IPS-20b (cell line): ENCODE measurements at regions not wholly inside any gene's neighbourhood (a gene's known extent, or its start where the extent isn't known, plus 50 kb on each side); places are given as distances from the start of the nearest gene placed in this dataset.

Source experiments
- H3K27ac ChIP-seq: one replicate; pipeline ENCODE4 v1.5.1; 2013; ENCODE audit warnings: low read length
- H3K27me3 ChIP-seq: 2 replicates; pipeline ENCODE4 v1.6.1; 2013; ENCODE audit warnings: mild to moderate bottlenecking, low read length, inconsistent platforms; ENCODE audit not compliant: insufficient read depth
- H3K36me3 ChIP-seq: 2 replicates; pipeline ENCODE4 v1.6.1; 2013; ENCODE audit warnings: low read depth, mild to moderate bottlenecking, inconsistent platforms, low read length, moderate library complexity; ENCODE audit not compliant: insufficient read depth
- H3K4me1 ChIP-seq: 2 replicates; pipeline ENCODE4 v1.6.1; 2013; ENCODE audit warnings: mild to moderate bottlenecking, control low read depth, inconsistent platforms, low read length, moderate library complexity; ENCODE audit not compliant: insufficient read depth
- H3K4me3 ChIP-seq: 2 replicates; pipeline ENCODE4 v1.5.1; 2013; ENCODE audit warnings: mild to moderate bottlenecking, low read length, inconsistent platforms
- H3K9ac ChIP-seq: 2 replicates; pipeline ENCODE4 v1.6.1; 2013; ENCODE audit warnings: low read depth, mild to moderate bottlenecking, inconsistent platforms, low read length, moderate library complexity
- H3K9me3 ChIP-seq: 2 replicates; pipeline ENCODE4 v1.6.1; 2013; ENCODE audit warnings: mild to moderate bottlenecking, low read depth, low read length, inconsistent platforms; ENCODE audit not compliant: insufficient read depth

DNA sequence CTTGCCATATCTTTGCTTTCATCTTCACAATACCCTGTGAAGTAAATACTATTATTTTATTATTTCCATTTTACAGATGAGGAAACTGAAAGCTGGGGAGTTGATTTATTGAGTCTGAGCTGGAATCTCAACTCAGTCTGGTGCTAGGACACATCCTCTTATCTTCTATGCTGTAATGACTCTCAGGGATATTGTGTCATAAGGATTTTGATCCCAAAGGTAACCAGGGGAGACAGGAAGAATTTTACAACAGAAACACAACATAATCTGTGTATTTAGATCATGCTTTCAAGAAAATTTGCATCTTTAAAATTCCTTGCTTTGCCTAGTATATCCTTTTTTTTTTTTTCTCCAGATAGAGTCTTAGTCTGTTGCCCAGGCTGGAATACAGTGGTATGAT lies 123.3 kb upstream of the BTG1 start:
- Histone ChIP-seq H3K9me3 (no peaks in the 10 kb centered on the region), H3K9ac (no peak overlapping the region), H3K4me3 (no peak overlapping the region), H3K4me1 (peaks cover 4% of the 10 kb centered on the region; the same call in 1 of the 2 replicates), H3K27ac (no peak overlapping the region), H3K27me3 (no peaks in the 10 kb centered on the region), H3K36me3 (no peaks in the 10 kb centered on the region)

DNA sequence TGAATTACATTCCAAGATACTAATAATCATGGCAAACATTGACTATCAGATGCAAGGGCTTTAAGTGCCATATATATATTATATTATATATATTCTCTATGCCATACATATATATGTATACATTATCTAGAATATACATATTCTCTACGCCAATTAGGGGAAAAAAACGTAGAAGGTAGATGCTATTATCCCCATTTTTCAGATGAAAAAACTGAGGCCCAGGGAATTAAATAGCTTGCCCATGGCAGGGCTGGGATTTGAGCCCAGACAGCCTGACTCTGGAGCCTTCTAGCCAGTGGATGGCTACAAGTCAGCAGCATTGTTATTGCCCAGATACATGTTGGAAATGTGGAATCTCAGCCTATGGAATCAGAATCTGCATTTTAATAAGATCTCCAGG lies 116.0 kb upstream of the BTG1 start:
- H3K9me3 ChIP-seq, result no peaks in the 10 kb centered on the region
- no peak overlapping the region for H3K4me3 ChIP-seq
- no peak overlapping the region for H3K9ac ChIP-seq
- no peak overlapping the region for H3K27ac ChIP-seq
- no peaks in the 10 kb centered on the region for H3K27me3 ChIP-seq
- H3K4me1 ChIP-seq, result peaks cover 1% of the 10 kb centered on the region; the same call in 1 of the 2 replicates
- H3K36me3 ChIP-seq, result no peaks in the 10 kb centered on the region

DNA sequence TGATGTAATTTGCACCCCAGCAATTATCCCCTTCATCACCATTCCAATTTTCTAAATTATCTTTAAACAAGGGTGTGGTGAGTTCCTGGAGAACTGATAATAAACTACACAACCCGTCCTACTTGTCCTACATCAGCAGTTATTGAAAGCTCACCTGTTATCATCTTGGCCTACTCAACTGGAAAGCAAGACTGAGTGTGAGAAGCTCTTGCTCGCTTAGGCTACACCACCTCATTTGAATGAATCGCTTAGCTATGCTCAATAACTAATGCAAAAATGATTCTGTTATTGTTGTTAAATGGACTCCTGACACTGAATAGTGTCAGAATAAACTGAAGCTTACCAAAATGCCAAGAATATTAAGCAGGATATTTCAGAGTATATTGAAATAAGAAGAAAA lies 115.4 kb upstream of the BTG1 start:
- Histone ChIP-seq H3K9me3 (no peaks in the 10 kb centered on the region), H3K27me3 (no peaks in the 10 kb centered on the region), H3K4me1 (peaks cover 4% of the 10 kb centered on the region; the same call in 1 of the 2 replicates), H3K27ac (no peak overlapping the region), H3K9ac (no peak overlapping the region), H3K4me3 (no peak overlapping the region), H3K36me3 (no peaks in the 10 kb centered on the region)

DNA sequence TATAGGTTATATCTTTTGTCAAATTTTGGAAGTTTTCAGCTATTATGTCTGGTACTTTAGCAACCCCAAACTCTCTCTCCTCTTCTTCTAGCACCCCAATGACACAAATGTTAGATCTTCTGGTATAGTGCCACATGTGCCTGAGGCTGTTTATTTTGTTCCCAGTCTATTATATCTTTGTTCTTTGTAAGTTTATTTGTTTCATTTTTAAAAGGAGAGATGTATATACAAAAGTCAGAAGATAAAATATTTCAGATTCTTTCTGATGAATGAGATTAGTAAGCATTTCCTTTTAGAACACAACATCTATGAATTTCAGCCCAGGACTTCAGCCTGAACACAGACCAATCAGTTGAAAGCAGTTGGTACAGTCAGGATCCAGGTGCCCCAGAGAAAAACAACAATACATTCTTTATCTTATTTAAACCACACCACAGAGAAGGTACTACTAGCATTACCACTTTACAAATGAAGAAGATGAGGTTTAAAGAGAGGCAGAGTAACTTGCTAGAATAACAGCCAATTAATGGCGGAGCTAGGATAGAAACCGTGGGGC lies 114.1 kb upstream of the BTG1 start:
- no peaks in the 10 kb centered on the region for H3K27me3 ChIP-seq
- H3K9ac ChIP-seq, result no peak overlapping the region
- no peak overlapping the region for H3K4me3 ChIP-seq
- H3K36me3 ChIP-seq, result no peaks in the 10 kb centered on the region
- H3K9me3 ChIP-seq, result no peaks in the 10 kb centered on the region
- H3K4me1 ChIP-seq, result peaks cover 4% of the 10 kb centered on the region; the same call in 1 of the 2 replicates
- no peak overlapping the region for H3K27ac ChIP-seq

DNA sequence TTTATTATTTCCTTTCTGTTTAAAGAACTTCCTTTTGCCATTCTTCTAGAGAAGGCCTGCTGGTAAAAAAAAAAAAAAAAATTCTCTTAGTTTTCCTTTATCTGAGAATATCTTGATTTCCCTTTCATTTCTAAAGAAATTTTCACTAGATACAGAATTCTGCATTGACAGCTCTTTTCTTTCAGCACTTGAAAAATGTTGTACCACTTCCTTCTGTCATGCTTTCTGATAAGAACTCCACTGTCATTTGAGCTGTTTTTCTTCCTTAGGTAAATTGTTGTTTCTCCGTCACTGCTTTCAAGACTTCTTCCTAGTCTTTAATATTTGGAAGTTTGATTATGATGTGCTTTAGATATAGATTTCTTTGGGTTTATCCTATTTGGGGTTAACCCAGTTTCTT lies 113.6 kb upstream of the BTG1 start:
- Histone ChIP-seq H3K4me1 (peaks cover 4% of the 10 kb centered on the region; the same call in 1 of the 2 replicates), H3K4me3 (no peak overlapping the region), H3K9me3 (no peaks in the 10 kb centered on the region), H3K36me3 (no peaks in the 10 kb centered on the region), H3K27me3 (no peaks in the 10 kb centered on the region), H3K27ac (no peak overlapping the region), H3K9ac (no peak overlapping the region)

DNA sequence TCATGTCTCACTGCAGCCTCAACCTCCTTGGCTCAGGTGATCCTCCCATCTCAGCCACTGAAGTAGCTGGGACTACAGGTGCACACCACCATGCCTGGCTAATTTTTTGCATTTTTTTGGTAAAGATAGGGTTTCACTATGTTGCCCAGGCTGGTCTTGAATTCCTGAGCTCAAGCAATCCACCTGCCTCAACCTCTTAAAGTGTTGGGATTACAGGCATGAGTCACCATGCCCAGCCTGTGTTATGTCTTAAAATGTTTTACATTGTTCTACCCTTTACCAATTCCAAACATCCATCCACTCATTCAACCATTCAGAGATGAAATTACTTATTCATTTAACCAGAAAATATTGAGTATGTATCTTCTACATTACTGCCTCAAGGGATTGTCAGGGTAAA lies 111.6 kb upstream of the BTG1 start:
- H3K4me3 ChIP-seq, result no peak overlapping the region
- no peaks in the 10 kb centered on the region for H3K27me3 ChIP-seq
- H3K27ac ChIP-seq, result no peak overlapping the region
- no peaks in the 10 kb centered on the region for H3K36me3 ChIP-seq
- no peaks in the 10 kb centered on the region for H3K9me3 ChIP-seq
- no peak overlapping the region for H3K9ac ChIP-seq
- H3K4me1 ChIP-seq, result peaks cover 4% of the 10 kb centered on the region; the same call in 1 of the 2 replicates

DNA sequence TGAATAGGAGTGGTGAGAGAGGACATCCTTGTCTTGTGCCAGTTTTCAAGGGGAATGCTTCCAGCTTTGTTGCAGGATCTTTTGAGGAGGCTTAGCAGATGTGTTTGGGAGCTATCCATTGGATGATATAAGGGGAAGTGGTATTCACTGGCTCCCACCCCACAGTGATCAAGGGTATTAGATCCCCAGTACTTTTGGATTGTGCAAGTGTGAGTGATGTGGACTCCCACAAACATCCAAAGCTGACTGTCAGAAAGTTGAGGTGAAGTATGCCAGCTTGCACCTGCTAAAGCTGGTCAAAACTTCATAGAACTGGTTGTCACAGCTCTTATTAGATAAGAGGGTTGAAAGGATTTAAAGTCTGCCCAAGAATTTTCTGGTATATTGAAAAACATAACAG lies 110.1 kb upstream of the BTG1 start:
- no peak overlapping the region for H3K27ac ChIP-seq
- H3K4me3 ChIP-seq, result no peak overlapping the region
- no peaks in the 10 kb centered on the region for H3K36me3 ChIP-seq
- no peaks in the 10 kb centered on the region for H3K27me3 ChIP-seq
- no peaks in the 10 kb centered on the region for H3K9me3 ChIP-seq
- no peak overlapping the region for H3K9ac ChIP-seq
- H3K4me1 ChIP-seq, result peaks cover 4% of the 10 kb centered on the region; the same call in 1 of the 2 replicates

DNA sequence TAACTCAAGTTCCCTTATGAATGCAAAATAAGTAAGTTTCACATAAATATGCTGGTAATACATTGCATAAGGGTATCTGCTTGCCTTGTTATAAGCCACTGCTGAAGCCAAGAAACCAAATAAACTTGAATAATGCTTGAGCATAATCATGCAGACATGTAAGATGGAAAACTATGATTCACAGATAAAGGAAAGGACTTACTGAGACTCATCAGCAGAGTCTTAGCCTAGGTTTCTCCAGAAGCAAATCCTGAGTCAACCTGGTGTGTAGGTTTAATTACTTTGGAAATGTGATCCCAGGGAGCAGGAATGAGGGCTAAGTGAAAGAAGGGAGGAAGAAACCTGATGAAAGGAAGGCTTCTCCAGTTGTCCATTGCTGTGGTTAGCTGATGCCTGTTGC lies 107.7 kb upstream of the BTG1 start:
- no peaks in the 10 kb centered on the region for H3K9me3 ChIP-seq
- no peaks in the 10 kb centered on the region for H3K27me3 ChIP-seq
- peaks cover 4% of the 10 kb centered on the region; the same call in 1 of the 2 replicates for H3K4me1 ChIP-seq
- H3K9ac ChIP-seq, result no peak overlapping the region
- H3K27ac ChIP-seq, result no peak overlapping the region
- H3K36me3 ChIP-seq, result no peaks in the 10 kb centered on the region
- H3K4me3 ChIP-seq, result no peak overlapping the region

DNA sequence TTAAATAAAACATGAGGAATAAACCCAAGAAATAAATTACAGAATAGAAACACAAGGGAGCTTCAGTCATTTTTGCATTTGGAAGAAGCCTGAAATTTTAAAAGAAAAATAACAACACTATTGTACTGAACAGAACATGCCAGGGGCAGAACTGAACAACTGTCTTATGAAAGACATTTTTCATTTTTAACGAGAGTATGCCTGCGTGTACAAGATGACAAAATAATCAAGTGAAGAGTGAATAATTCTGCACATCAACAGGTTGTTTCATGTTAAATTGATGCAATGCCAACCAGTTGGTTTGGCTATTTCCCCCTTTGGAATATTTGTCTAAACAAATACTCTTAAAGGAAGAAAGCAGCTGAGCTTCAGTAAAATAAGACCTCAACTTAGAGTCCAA lies 103.3 kb upstream of the BTG1 start:
- H3K4me3 ChIP-seq, result no peak overlapping the region

DNA sequence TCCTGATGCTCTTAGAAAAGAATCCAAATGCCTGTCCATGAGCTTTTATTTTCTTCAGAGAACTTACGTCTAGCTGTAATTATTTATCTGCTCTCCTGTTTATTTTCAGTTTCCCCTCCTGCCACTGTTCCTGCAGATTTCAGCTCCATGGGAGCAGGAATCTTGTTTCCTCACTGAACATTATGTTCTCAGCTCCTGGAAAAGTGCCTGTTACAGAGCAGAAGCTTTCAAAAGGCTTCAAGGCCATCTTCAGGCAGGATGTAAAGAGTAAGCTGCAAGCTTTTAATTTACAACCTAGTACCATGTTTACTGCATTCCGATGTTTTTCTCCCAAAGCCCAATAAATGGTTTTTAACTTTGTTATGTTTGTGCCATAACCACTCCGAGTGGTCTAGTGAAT lies 98.4 kb upstream of the BTG1 start:
- Histone ChIP-seq H3K27me3 (no peaks in the 10 kb centered on the region), H3K27ac (no peak overlapping the region), H3K9ac (no peak overlapping the region), H3K4me1 (no peaks in the 10 kb centered on the region), H3K9me3 (no peaks in the 10 kb centered on the region), H3K4me3 (no peak overlapping the region), H3K36me3 (no peaks in the 10 kb centered on the region)

More for the DNA sequence above, 103.3 kb upstream of the BTG1 start:
- no peak overlapping the region for H3K27ac ChIP-seq
- no peaks in the 10 kb centered on the region for H3K27me3 ChIP-seq
- H3K36me3 ChIP-seq, result no peaks in the 10 kb centered on the region
- no peaks in the 10 kb centered on the region for H3K4me1 ChIP-seq
- H3K9ac ChIP-seq, result no peak overlapping the region
- H3K9me3 ChIP-seq, result no peaks in the 10 kb centered on the region

DNA sequence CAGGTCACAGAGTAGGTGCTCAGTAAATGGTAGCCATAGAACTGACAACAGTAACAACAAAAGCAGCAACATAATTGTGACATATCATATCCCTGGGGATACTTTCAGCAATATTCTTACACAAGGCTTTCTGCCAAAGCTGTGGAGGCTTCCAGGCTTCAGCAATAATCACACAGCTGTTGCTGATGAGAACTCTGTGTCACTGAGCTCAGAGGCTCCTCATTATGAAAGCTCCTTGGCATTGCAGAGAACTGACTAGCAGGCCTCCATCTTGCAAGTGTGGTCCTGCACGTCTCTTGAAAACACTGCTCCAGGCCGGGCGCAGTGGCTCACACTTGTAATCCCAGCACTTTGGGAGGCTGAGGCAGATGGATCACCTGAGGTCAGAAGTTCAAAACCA lies 97.3 kb upstream of the BTG1 start:
- no peaks in the 10 kb centered on the region for H3K27me3 ChIP-seq
- H3K36me3 ChIP-seq, result no peaks in the 10 kb centered on the region
- no peak overlapping the region for H3K4me3 ChIP-seq
- H3K9ac ChIP-seq, result no peak overlapping the region
- no peaks in the 10 kb centered on the region for H3K4me1 ChIP-seq
- H3K27ac ChIP-seq, result no peak overlapping the region
- no peaks in the 10 kb centered on the region for H3K9me3 ChIP-seq

DNA sequence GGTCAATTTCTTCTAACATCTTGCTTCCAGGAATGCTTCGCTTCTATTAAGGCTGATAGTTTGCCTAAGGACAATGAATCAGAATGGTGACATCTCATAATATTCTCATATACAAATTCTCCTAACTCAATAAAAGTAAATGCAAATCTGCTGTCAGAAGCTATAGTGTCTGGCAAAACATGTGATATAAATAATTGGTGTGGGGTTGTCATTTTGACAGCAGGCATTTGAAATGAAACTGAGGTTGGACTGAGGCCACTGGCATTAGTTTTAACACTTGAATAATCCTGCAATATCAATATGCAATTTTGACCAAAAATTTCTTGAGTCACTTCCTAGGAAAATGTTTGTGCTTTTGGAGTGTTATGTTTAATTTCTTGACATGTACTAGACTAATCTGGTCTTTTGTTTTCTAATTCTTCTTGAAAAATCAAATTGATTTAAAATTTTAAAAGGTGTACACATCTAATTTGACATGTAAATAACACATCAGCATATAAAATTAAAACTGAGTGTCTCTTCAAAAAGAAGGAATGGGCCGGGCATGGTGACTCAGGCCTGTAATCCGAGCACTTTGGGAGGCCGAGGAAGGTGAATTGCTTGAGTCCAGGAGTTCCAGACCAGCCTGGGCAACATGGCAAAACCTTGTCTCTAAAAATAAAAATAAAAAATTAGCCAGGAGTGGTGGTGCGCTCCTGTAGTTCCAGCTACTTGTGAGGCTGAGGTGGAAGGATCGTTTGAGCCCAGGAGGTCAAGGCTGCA lies 92.3 kb upstream of the BTG1 start:
- no peaks in the 10 kb centered on the region for H3K27me3 ChIP-seq
- no peak overlapping the region for H3K4me3 ChIP-seq
- H3K4me1 ChIP-seq, result no peaks in the 10 kb centered on the region
- no peak overlapping the region for H3K9ac ChIP-seq
- H3K36me3 ChIP-seq, result no peaks in the 10 kb centered on the region
- H3K9me3 ChIP-seq, result no peaks in the 10 kb centered on the region
- no peak overlapping the region for H3K27ac ChIP-seq
